ENCODE measurements at regions not wholly inside any gene's neighbourhood (a gene's known extent, or its start where the extent isn't known, plus 50 kb on each side); places are given as distances from the start of the nearest gene placed in this dataset.

GRCh38 chr13:90307136-90307535, 1040.4 kb upstream of the MIR17HG start:
- DNase-seq (ENCODE audit: low read depth, low spot score), result no peak
- CTCF ChIA-PET, result no interaction called here

GRCh38 chr13:90308249-90308648, 1039.2 kb upstream of the MIR17HG start:
- no peaks in the 10 kb centered on the region for H3K9me2 ChIP-seq (ENCODE audit: insufficient read depth)
- no peaks in the 10 kb centered on the region for H3K27me3 ChIP-seq (ENCODE audit: insufficient read depth, low read length)
- H3K4me2 ChIP-seq (ENCODE audit: low read length), result no peak overlapping the region
- CTCF ChIA-PET, result no interaction called here
- no peaks in the 10 kb centered on the region for H4K20me1 ChIP-seq (ENCODE audit: insufficient read depth)
- H3K4me1 ChIP-seq (ENCODE audit: control insufficient read depth in 1 of 2, insufficient read depth in 2 of 2, low read length in 2 of 2), result no peaks in the 10 kb centered on the region
- BruUV-seq (replicated peaks), result no TSS peak
- no peak for DNase-seq (ENCODE audit: low read depth, low spot score)
- H3K36me3 ChIP-seq (ENCODE audit: control insufficient read depth in 1 of 2, insufficient read depth in 2 of 2, low read length in 2 of 2), result no peaks in the 10 kb centered on the region
- no peak overlapping the region for H3K4me3 ChIP-seq (replicated peaks in 1 of 2; ENCODE audit: low read depth in 1 of 2, low read length in 2 of 2)
- H3K9me3 ChIP-seq (ENCODE audit: control insufficient read depth in 1 of 2, insufficient read depth in 1 of 2, low read depth in 1 of 2, low read length in 2 of 2), result no peaks in the 10 kb centered on the region
- H3K27ac ChIP-seq (ENCODE audit: low read depth, low read length), result no peak overlapping the region
- no peak for ATAC-seq
- no peak overlapping the region for H3K9ac ChIP-seq (ENCODE audit: low read length)
- intact Hi-C loops (cut with micrococcal nuclease), result no loop called here
- RAD21 ChIA-PET (ENCODE audit: low non-redundant PET in 1 of 2, low total read pairs in 2 of 2, uncharacterized antibody in 2 of 2, unreplicated experiment in 2 of 2), result no interaction called here
- no peak for TF ChIP-seq CEBPB (IDR thresholded peaks at IDR 0.05; ENCODE audit: low read depth)
- TF ChIP-seq MAX (IDR thresholded peaks at IDR 0.05), result no peak
- TF ChIP-seq ZFX (IDR thresholded peaks at IDR 0.05), result no peak
- no peak for TF ChIP-seq ZBTB33 (IDR thresholded peaks at IDR 0.05; ENCODE audit: extremely low read depth, insufficient replicate concordance, low read length)
- no peak for TF ChIP-seq ATF3 (IDR thresholded peaks at IDR 0.05)
- no peak for TF ChIP-seq RAD21 (IDR thresholded peaks at IDR 0.05; ENCODE audit: low read depth)
- no peak overlapping the region for H2AFZ ChIP-seq (ENCODE audit: low read depth, low read length, poor library complexity, severe bottlenecking)
- POLR2A ChIA-PET, result no interaction called here
- no peaks in the 10 kb centered on the region for H3K79me2 ChIP-seq (ENCODE audit: insufficient read depth, low read length)

More at GRCh38 chr13:90307136-90307535, 1040.4 kb upstream of the MIR17HG start:
- no peaks in the 10 kb centered on the region for H3K27me3 ChIP-seq (ENCODE audit: insufficient read depth, low read length)
- no peaks in the 10 kb centered on the region for H4K20me1 ChIP-seq (ENCODE audit: insufficient read depth)
- no peak overlapping the region for H3K4me3 ChIP-seq (replicated peaks in 1 of 2; ENCODE audit: low read depth in 1 of 2, low read length in 2 of 2)
- H3K79me2 ChIP-seq (ENCODE audit: insufficient read depth, low read length), result no peaks in the 10 kb centered on the region
- intact Hi-C loops (cut with micrococcal nuclease), result no loop called here
- H3K4me2 ChIP-seq (ENCODE audit: low read length), result no peak overlapping the region
- ATAC-seq, result no peak
- H3K27ac ChIP-seq (ENCODE audit: low read depth, low read length), result no peak overlapping the region
- ChIA-PET POLR2A (no interaction called here), RAD21 (ENCODE audit: low non-redundant PET in 1 of 2, low total read pairs in 2 of 2, uncharacterized antibody in 2 of 2, unreplicated experiment in 2 of 2) (no interaction called here)
- no TSS peak for BruUV-seq (replicated peaks)
- no peak overlapping the region for H2AFZ ChIP-seq (ENCODE audit: low read depth, low read length, poor library complexity, severe bottlenecking)
- no peaks in the 10 kb centered on the region for H3K36me3 ChIP-seq (ENCODE audit: control insufficient read depth in 1 of 2, insufficient read depth in 2 of 2, low read length in 2 of 2)
- no peaks in the 10 kb centered on the region for H3K9me2 ChIP-seq (ENCODE audit: insufficient read depth)
- no peak overlapping the region for H3K9ac ChIP-seq (ENCODE audit: low read length)
- no peaks in the 10 kb centered on the region for H3K9me3 ChIP-seq (ENCODE audit: control insufficient read depth in 1 of 2, insufficient read depth in 1 of 2, low read depth in 1 of 2, low read length in 2 of 2)
- TF ChIP-seq ELF1 (IDR thresholded peaks at IDR 0.05; ENCODE audit: borderline replicate concordance, low read depth) (no peak), FOSL1 (IDR thresholded peaks at IDR 0.05; ENCODE audit: low read depth) (no peak), CEBPB (IDR thresholded peaks at IDR 0.05; ENCODE audit: low read depth) (no peak)
- no peaks in the 10 kb centered on the region for H3K4me1 ChIP-seq (ENCODE audit: control insufficient read depth in 1 of 2, insufficient read depth in 2 of 2, low read length in 2 of 2)

All from HCT116 (cell line).